SU-DHL-6 (cell line): ENCODE measurements at regions not wholly inside any gene's neighbourhood (a gene's known extent, or its start where the extent isn't known, plus 50 kb on each side); places are given as distances from the start of the nearest gene placed in this dataset.

Source experiments
- H2AFZ ChIP-seq: fragments of 200-600 bp; sonication (generic); 2 replicates; pipeline ENCODE4 v1.6.1; 2014; ENCODE audit warnings: low read depth, mild to moderate bottlenecking, moderate library complexity, mixed read lengths, antibody characterized with exemption, low read length; ENCODE audit not compliant: severe bottlenecking
- H3F3A ChIP-seq: fragments of 200-600 bp; shearing (Covaris generic); 2 replicates; pipeline ENCODE4 v1.6.0; 2016; ENCODE audit warnings: antibody characterized with exemption, mild to moderate bottlenecking; ENCODE audit not compliant: insufficient read depth
- H3K27ac ChIP-seq: fragments of 200-600 bp; sonication (generic); 2 replicates; pipeline ENCODE4 v1.5.1; 2016; ENCODE audit warnings: low read depth, mild to moderate bottlenecking, low read length, moderate library complexity, mixed read lengths
- H3K27me3 ChIP-seq: fragments of 200-600 bp; sonication (generic), shearing (Covaris generic); 2 replicates; pipeline ENCODE4 v1.6.0; 2014; ENCODE audit warnings: mild to moderate bottlenecking, low read length
- H3K36me3 ChIP-seq: fragments of 200-600 bp; sonication (generic); 2 replicates; pipeline ENCODE4 v1.6.1; 2014; ENCODE audit warnings: mild to moderate bottlenecking, low read length, mixed read lengths
- H3K4me2 ChIP-seq: fragments of 300-600, 200-600 bp; shearing (Covaris generic), sonication (generic); 2 replicates; pipeline ENCODE4 v1.6.0; 2014; ENCODE audit warnings: low read length, low read depth, mild to moderate bottlenecking; ENCODE audit not compliant: poor library complexity, severe bottlenecking
- H3K4me3 ChIP-seq: fragments of 200-600 bp; sonication (generic); 2 replicates; pipeline ENCODE4 v1.5.1; 2014; ENCODE audit warnings: antibody characterized with exemption, low read length, mild to moderate bottlenecking, mixed read lengths; ENCODE audit not compliant: insufficient read depth, poor library complexity, severe bottlenecking
- H3K79me2 ChIP-seq: fragments of 200-600 bp; sonication (generic); 2 replicates; pipeline ENCODE4 v1.6.1; 2014; ENCODE audit warnings: mild to moderate bottlenecking, low read length, moderate library complexity; ENCODE audit not compliant: insufficient read depth
- H3K9ac ChIP-seq: fragments of 200-600 bp; sonication (generic); 2 replicates; pipeline ENCODE4 v1.7.0; 2014; ENCODE audit warnings: mild to moderate bottlenecking, low read length
- H3K9me2 ChIP-seq: fragments of 200-600 bp; sonication (generic); replicated peaks from 2 replicates; pipeline ENCODE4 v1.6.1; 2014; ENCODE audit warnings: low read length; ENCODE audit not compliant: insufficient read depth
- H3K9me3 ChIP-seq: fragments of 200-600 bp; sonication (generic); 2 replicates; pipeline ENCODE4 v1.6.1; 2014; ENCODE audit warnings: low read length, mixed read lengths; ENCODE audit not compliant: insufficient read depth
- H4K20me1 ChIP-seq: fragments of 200-600 bp; sonication (generic); 2 replicates; pipeline ENCODE4 v1.6.1; 2014; ENCODE audit warnings: low read depth, mild to moderate bottlenecking, antibody characterized with exemption, low read length, moderate library complexity, mixed read lengths
- EZH2phosphoT487 ChIP-seq: fragments of 200-600 bp; sonication (generic), shearing (Covaris generic); conservative IDR thresholded peaks from 2 replicates; pipeline ENCODE4 v1.6.1; 2018; ENCODE audit warnings: mild to moderate bottlenecking, antibody characterized with exemption, low read length, moderate library complexity, mixed read lengths
- TF ChIP-seq, protein P1 (sequence below): fragments of 200-600 bp; sonication (generic); IDR thresholded peaks from one replicate; pipeline ENCODE4 v1.5.1; 2017; ENCODE audit warnings: antibody characterized with exemption, mild to moderate bottlenecking, low read length, moderate library complexity; ENCODE audit not compliant: insufficient read depth, poor library complexity, severe bottlenecking

DNA sequence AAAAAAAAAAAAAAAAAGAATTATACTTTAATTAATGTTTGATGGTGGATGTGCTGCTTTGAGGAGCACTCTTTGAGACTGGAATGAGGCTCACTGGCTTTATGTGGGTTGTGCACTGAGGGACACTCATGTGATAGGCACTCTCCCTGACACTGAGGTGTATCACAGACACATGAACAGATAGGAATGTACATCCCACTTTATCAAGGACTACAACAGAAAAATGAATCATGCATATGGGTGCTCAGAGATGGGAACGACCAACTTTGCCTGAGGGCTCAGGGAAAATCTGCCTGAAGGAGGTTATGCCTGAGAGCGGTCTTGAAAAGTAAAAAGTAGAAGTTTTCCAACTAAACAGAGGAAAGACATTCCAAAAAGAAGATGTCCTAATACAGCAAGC is 97.7 kb upstream of the RBPJ start:
- Histone ChIP-seq H3K9me2 (no peaks in the 10 kb centered on the region), H3K9ac (no peak overlapping the region), H3K9me3 (no peaks in the 10 kb centered on the region), H3K27ac (no peak overlapping the region), H3K4me3 (no peak overlapping the region), H2AFZ (no peak overlapping the region), H3F3A (no peaks in the 10 kb centered on the region), H3K36me3 (no peaks in the 10 kb centered on the region), H4K20me1 (no peaks in the 10 kb centered on the region), H3K27me3 (no peaks in the 10 kb centered on the region), H3K4me2 (no peak overlapping the region), H3K79me2 (no peaks in the 10 kb centered on the region)
- TF ChIP-seq, protein P1, sequence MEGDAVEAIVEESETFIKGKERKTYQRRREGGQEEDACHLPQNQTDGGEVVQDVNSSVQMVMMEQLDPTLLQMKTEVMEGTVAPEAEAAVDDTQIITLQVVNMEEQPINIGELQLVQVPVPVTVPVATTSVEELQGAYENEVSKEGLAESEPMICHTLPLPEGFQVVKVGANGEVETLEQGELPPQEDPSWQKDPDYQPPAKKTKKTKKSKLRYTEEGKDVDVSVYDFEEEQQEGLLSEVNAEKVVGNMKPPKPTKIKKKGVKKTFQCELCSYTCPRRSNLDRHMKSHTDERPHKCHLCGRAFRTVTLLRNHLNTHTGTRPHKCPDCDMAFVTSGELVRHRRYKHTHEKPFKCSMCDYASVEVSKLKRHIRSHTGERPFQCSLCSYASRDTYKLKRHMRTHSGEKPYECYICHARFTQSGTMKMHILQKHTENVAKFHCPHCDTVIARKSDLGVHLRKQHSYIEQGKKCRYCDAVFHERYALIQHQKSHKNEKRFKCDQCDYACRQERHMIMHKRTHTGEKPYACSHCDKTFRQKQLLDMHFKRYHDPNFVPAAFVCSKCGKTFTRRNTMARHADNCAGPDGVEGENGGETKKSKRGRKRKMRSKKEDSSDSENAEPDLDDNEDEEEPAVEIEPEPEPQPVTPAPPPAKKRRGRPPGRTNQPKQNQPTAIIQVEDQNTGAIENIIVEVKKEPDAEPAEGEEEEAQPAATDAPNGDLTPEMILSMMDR = no peak
- no peak for TF ChIP-seq EZH2phosphoT487

- TF ChIP-seq, protein P1 = no peak
- no peak for TF ChIP-seq EZH2phosphoT487
- Histone ChIP-seq H3K4me2 (no peak overlapping the region), H3K27me3 (no peaks in the 10 kb centered on the region), H3K27ac (no peak overlapping the region), H3K36me3 (no peaks in the 10 kb centered on the region), H3K9me3 (no peaks in the 10 kb centered on the region), H3K9me2 (no peaks in the 10 kb centered on the region), H3F3A (no peaks in the 10 kb centered on the region), H4K20me1 (no peaks in the 10 kb centered on the region), H2AFZ (no peak overlapping the region), H3K4me3 (no peak overlapping the region), H3K79me2 (no peaks in the 10 kb centered on the region), H3K9ac (no peak overlapping the region)
Measured at GRCh38 chr4:26226629-26227376, 94.0 kb upstream of the RBPJ start.

- TF ChIP-seq EZH2phosphoT487 = no peak
- TF ChIP-seq, protein P1 = no peak
- H3K79me2 ChIP-seq = no peaks in the 10 kb centered on the region
- no peaks in the 10 kb centered on the region for H3K9me2 ChIP-seq
- H3K9me3 ChIP-seq = no peaks in the 10 kb centered on the region
- H3F3A ChIP-seq = no peaks in the 10 kb centered on the region
- no peak overlapping the region for H3K27ac ChIP-seq
- H3K4me3 ChIP-seq = no peak overlapping the region
- H2AFZ ChIP-seq = no peak overlapping the region
- no peaks in the 10 kb centered on the region for H3K27me3 ChIP-seq
- H4K20me1 ChIP-seq = no peaks in the 10 kb centered on the region
- H3K4me2 ChIP-seq = no peak overlapping the region
- H3K36me3 ChIP-seq = no peaks in the 10 kb centered on the region
- H3K9ac ChIP-seq = no peak overlapping the region
Measured at GRCh38 chr4:26227601-26228229, 93.1 kb upstream of the RBPJ start.
